Mesendoderm (in vitro differentiated cells): ENCODE measurements at regions not wholly inside any gene's neighbourhood (a gene's known extent, or its start where the extent isn't known, plus 50 kb on each side); places are given as distances from the start of the nearest gene placed in this dataset.

Source experiments
- DNase-seq: peaks from one replicate; pipeline ENCODE4 v3.0.0; 2013
- H2AK5ac ChIP-seq: 2 replicates; pipeline ENCODE4 v1.6.1; 2013; ENCODE audit warnings: low read length, inconsistent platforms
- H2BK120ac ChIP-seq: 2 replicates; pipeline ENCODE4 v1.6.1; 2013; ENCODE audit warnings: low read depth, mild to moderate bottlenecking, low read length, moderate library complexity, mixed read lengths
- H2BK15ac ChIP-seq: replicated peaks from 2 replicates; pipeline ENCODE4 v1.6.1; 2013; ENCODE audit warnings: low read depth, mild to moderate bottlenecking, moderate library complexity
- H2BK5ac ChIP-seq: 2 replicates; pipeline ENCODE4 v1.6.1; 2013; ENCODE audit warnings: low read length, inconsistent platforms
- H3K18ac ChIP-seq: 2 replicates; pipeline ENCODE4 v1.6.1; 2013; ENCODE audit warnings: mild to moderate bottlenecking, low read length, mixed read lengths
- H3K23ac ChIP-seq: one replicate; pipeline ENCODE4 v1.6.1; 2013; ENCODE audit warnings: low read length
- H3K27ac ChIP-seq: 2 replicates; pipeline ENCODE4 v1.5.1; 2013; ENCODE audit warnings: low read depth, mild to moderate bottlenecking, inconsistent platforms, low read length, moderate library complexity
- H3K27me3 ChIP-seq: 2 replicates; pipeline ENCODE4 v1.6.1; 2013; ENCODE audit warnings: low read length, control low read depth, mild to moderate bottlenecking, inconsistent platforms; ENCODE audit not compliant: insufficient read depth, poor library complexity
- H3K36me3 ChIP-seq: 2 replicates; pipeline ENCODE4 v1.6.1; 2013; ENCODE audit warnings: low read length, inconsistent platforms; ENCODE audit not compliant: control insufficient read depth, insufficient read depth
- H3K4ac ChIP-seq: one replicate; pipeline ENCODE4 v1.6.1; 2013; ENCODE audit warnings: low read depth, mild to moderate bottlenecking, low read length, moderate library complexity
- H3K4me1 ChIP-seq: 2 replicates; pipeline ENCODE4 v1.6.1; 2013; ENCODE audit warnings: low read depth, low read length, inconsistent platforms; ENCODE audit not compliant: control insufficient read depth
- H3K4me2 ChIP-seq: 2 replicates; pipeline ENCODE4 v1.6.1; 2013; ENCODE audit warnings: low read length
- H3K4me3 ChIP-seq: 2 replicates; pipeline ENCODE4 v1.5.1; 2013; ENCODE audit warnings: mild to moderate bottlenecking, low read length
- H3K56ac ChIP-seq: one replicate; pipeline ENCODE4 v1.6.1; 2013; ENCODE audit warnings: low read length
- H3K79me1 ChIP-seq: 2 replicates; pipeline ENCODE4 v1.6.1; 2013; ENCODE audit warnings: low read length, inconsistent platforms
- H3K79me2 ChIP-seq: 2 replicates; pipeline ENCODE4 v1.6.1; 2013; ENCODE audit warnings: mild to moderate bottlenecking, low read length; ENCODE audit not compliant: control insufficient read depth, insufficient read depth
- H3K9ac ChIP-seq: 2 replicates; pipeline ENCODE4 v1.6.1; 2013; ENCODE audit warnings: low read length, inconsistent platforms
- H4K5ac ChIP-seq: one replicate; pipeline ENCODE4 v1.6.1; 2013; ENCODE audit warnings: low read length
- H4K8ac ChIP-seq: one replicate; pipeline ENCODE4 v1.6.1; 2013; ENCODE audit warnings: low read depth, mild to moderate bottlenecking, control low read depth, low read length, moderate library complexity
- whole genome bisulfite sequencing: extraction: QIAGEN DNeasy Blood & Tissue Kit; methylation state at CpG from one replicate; pipeline ENCODE4 v1.1.7; 2013; ENCODE audit warnings: low lambda C conversion rate, missing lambda C conversion rate; ENCODE audit not compliant: insufficient coverage; ENCODE audit errors: extremely low coverage; 5-methylcytosine and 5-hydroxymethylcytosine counted together

DNA sequence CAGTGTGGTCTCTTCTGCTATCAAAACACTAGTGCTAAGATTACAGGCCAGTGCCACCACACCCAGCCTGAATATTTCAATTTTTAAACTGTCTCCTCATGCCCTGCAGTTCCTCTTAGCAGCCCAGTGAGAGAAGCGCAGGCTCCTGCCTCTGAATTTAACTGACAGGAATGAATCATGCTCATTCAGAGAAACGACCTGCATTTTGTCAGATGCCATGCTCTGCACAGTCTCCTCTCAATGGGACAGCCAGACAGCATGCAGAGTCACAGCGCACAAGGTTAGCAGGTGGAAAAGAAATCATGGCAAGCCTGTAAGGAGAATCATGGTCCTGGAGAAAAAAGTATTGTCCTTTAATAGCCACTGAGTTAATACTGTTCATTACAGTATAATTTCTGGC is 691.0 kb upstream of the SEL1L start:
- Histone ChIP-seq H3K79me2 (no peaks in the 10 kb centered on the region), H3K36me3 (no peaks in the 10 kb centered on the region), H3K4me3 (no peak overlapping the region), H3K4me2 (no peak overlapping the region), H2AK5ac (no peak overlapping the region), H3K4ac (no peak overlapping the region), H2BK15ac (no peak overlapping the region), H3K27ac (no peak overlapping the region), H4K5ac (no peak overlapping the region), H3K79me1 (no peaks in the 10 kb centered on the region), H4K8ac (no peak overlapping the region), H3K18ac (no peak overlapping the region), H2BK120ac (no peak overlapping the region), H2BK5ac (no peak overlapping the region), H3K23ac (no peak overlapping the region), H3K27me3 (no peaks in the 10 kb centered on the region), H3K56ac (no peak overlapping the region), H3K9ac (no peak overlapping the region), H3K4me1 (no peaks in the 10 kb centered on the region)
- no peak for DNase-seq
- whole genome bisulfite sequencing: no CpG with 5 or more reads among the region's 3 CpGs

DNA sequence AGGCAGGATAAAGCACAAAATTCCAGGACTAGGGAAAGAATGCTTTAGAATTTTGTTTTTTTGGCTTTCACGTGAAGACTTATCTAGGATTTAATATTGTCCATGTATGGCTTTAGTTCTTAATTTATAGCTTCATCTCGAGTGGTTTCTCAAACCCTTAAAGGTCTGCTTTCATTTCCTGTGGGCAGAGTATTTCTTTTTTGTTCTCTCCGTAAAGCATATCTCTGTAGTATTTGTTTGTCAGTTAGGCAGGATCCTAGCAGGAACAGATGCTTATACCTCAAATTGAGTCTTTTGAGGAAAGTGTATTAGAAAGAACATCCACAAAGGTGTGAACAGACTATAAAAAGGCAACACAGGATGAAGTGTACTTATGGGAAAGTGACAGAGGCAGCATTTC is 697.1 kb upstream of the SEL1L start:
- Histone ChIP-seq H4K5ac (no peak overlapping the region), H4K8ac (no peak overlapping the region), H2BK5ac (no peak overlapping the region), H2BK15ac (no peak overlapping the region), H2BK120ac (no peak overlapping the region), H3K27me3 (no peaks in the 10 kb centered on the region), H3K4me3 (no peak overlapping the region), H3K79me1 (no peaks in the 10 kb centered on the region), H3K36me3 (no peaks in the 10 kb centered on the region), H3K79me2 (no peaks in the 10 kb centered on the region), H3K4me1 (no peaks in the 10 kb centered on the region), H3K4ac (no peak overlapping the region), H3K56ac (no peak overlapping the region), H3K27ac (no peak overlapping the region), H3K4me2 (no peak overlapping the region), H2AK5ac (no peak overlapping the region), H3K9ac (no peak overlapping the region), H3K23ac (no peak overlapping the region), H3K18ac (no peak overlapping the region)
- DNase-seq: no peak
- WGBS: no CpG with 5 or more reads among the region's 3 CpGs

DNA sequence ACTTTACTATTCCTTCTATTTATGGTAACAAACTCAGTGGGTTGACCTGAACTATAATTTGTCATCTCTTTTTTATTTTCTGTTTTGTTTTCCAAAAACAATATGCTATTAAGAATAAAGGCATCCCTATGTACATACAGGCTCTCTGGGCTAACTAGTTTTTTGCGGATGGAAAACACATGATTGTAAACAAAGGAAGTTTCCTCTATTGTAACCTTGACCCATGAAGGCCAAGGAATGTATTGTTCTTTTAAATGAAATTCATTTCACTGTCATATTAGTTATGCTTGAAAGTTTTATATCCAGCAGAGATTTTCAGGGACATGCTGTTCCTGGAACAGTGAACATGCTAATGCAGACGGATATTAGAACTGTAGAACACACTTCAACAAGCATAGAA is 705.0 kb upstream of the SEL1L start:
- H3K9ac ChIP-seq: no peak overlapping the region
- H4K8ac ChIP-seq: no peak overlapping the region

DNA sequence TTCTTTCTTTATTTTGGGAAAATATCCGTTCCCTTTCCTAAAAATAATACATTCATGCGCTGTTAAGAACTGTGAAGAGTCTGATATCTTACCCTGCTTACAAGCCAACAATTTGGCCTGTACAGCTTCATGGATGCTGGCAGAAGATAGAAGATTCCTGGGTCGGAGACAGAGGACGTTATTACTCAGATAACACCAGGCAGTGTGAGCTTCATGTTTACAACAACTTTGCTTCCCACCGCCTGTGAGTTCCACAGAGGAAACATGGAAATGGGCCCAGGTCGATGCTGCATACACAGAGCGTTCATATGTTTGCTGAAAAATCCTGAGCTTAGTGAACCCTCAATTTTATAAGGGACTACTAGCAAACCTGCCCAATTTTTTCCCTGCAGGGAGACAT is 705.6 kb upstream of the SEL1L start:
- Histone ChIP-seq H3K9ac (no peak overlapping the region), H3K4ac (no peak overlapping the region), H3K36me3 (no peaks in the 10 kb centered on the region), H2AK5ac (no peak overlapping the region), H3K79me1 (no peaks in the 10 kb centered on the region), H2BK5ac (no peak overlapping the region), H3K79me2 (no peaks in the 10 kb centered on the region), H3K27ac (no peak overlapping the region), H4K5ac (no peak overlapping the region), H3K4me3 (no peak overlapping the region), H2BK120ac (no peak overlapping the region), H3K56ac (no peak overlapping the region), H3K23ac (no peak overlapping the region), H3K4me1 (no peaks in the 10 kb centered on the region), H3K27me3 (no peaks in the 10 kb centered on the region), H2BK15ac (no peak overlapping the region), H3K4me2 (no peak overlapping the region), H4K8ac (no peak overlapping the region), H3K18ac (no peak overlapping the region)
- WGBS: no CpG with 5 or more reads among the region's 7 CpGs
- DNase-seq: no peak

More for the DNA sequence above, 705.0 kb upstream of the SEL1L start:
- no peak overlapping the region for H3K56ac ChIP-seq
- H3K4me2 ChIP-seq: no peak overlapping the region
- no peak for DNase-seq
- no peak overlapping the region for H3K23ac ChIP-seq
- no peaks in the 10 kb centered on the region for H3K36me3 ChIP-seq
- H2AK5ac ChIP-seq: no peak overlapping the region
- no peak overlapping the region for H3K27ac ChIP-seq
- no peaks in the 10 kb centered on the region for H3K79me2 ChIP-seq
- no peak overlapping the region for H3K18ac ChIP-seq
- H2BK15ac ChIP-seq: no peak overlapping the region
- WGBS: no CpG with 5 or more reads among the region's 2 CpGs
- no peaks in the 10 kb centered on the region for H3K27me3 ChIP-seq
- no peak overlapping the region for H3K4ac ChIP-seq
- H3K79me1 ChIP-seq: no peaks in the 10 kb centered on the region
- H4K5ac ChIP-seq: no peak overlapping the region
- H2BK120ac ChIP-seq: no peak overlapping the region
- H2BK5ac ChIP-seq: no peak overlapping the region
- H3K4me3 ChIP-seq: no peak overlapping the region
- no peaks in the 10 kb centered on the region for H3K4me1 ChIP-seq

DNA sequence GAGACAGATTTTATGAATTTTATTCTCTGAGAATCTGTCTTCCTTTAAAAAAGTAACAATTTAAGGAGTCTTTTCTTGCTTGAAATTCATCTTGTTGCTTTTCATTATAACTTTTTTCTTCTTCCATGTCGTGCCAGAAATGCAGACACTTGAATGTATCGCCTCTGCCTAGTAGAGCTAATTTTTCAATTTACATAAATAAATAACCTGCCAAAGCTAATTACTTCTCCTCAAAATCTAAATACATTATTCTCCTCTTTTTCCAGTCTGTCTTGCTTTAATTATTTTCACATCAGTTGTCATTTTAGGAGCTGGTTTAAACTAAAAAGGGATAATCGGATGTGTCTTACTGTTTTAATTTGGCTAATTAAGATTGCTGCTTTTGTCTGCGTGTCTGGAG is 711.1 kb upstream of the SEL1L start:
- no peak overlapping the region for H3K4ac ChIP-seq
- H3K4me1 ChIP-seq: no peaks in the 10 kb centered on the region

DNA sequence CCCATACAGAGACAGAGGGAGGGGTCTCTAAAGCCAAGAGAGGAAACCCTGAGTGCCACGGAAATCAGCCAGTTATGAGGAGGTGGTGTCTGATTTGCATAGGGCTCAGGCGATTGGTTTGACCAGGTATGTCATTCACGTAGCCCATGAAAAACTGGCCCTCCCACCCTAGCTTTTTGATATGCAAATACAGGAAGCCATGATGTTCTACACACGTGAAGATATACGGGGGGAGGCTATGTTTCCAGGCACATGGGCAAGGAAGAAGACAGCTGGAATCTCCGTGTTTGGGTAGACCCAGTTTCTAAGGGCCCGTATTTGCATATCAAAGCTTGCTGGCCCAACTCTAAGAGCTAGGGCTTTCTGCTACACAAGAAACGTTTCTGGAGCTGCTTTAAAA is 717.8 kb upstream of the SEL1L start:
- H4K8ac ChIP-seq: no peak overlapping the region
- no peak overlapping the region for H2AK5ac ChIP-seq
- no peak overlapping the region for H3K4me3 ChIP-seq
- no peaks in the 10 kb centered on the region for H3K27me3 ChIP-seq
- no peaks in the 10 kb centered on the region for H3K79me1 ChIP-seq
- H3K79me2 ChIP-seq: no peaks in the 10 kb centered on the region
- H3K4me2 ChIP-seq: no peak overlapping the region
- H2BK15ac ChIP-seq: no peak overlapping the region
- H3K36me3 ChIP-seq: no peaks in the 10 kb centered on the region
- H4K5ac ChIP-seq: no peak overlapping the region
- H3K4me1 ChIP-seq: no peaks in the 10 kb centered on the region
- no CpG with 5 or more reads among the region's 8 CpGs for WGBS
- no peak overlapping the region for H3K56ac ChIP-seq
- H3K4ac ChIP-seq: no peak overlapping the region
- H2BK120ac ChIP-seq: no peak overlapping the region
- no peak overlapping the region for H3K9ac ChIP-seq
- H3K23ac ChIP-seq: no peak overlapping the region
- H3K18ac ChIP-seq: no peak overlapping the region
- no peak overlapping the region for H3K27ac ChIP-seq
- no peak overlapping the region for H2BK5ac ChIP-seq
- DNase-seq: no peak

More for the DNA sequence above, 711.1 kb upstream of the SEL1L start:
- no CpG with 5 or more reads among the region's 4 CpGs for WGBS
- H4K5ac ChIP-seq: no peak overlapping the region
- no peak for DNase-seq
- H2AK5ac ChIP-seq: no peak overlapping the region
- no peak overlapping the region for H3K18ac ChIP-seq
- no peak overlapping the region for H3K4me2 ChIP-seq
- no peak overlapping the region for H3K9ac ChIP-seq
- H3K4me3 ChIP-seq: no peak overlapping the region
- no peak overlapping the region for H4K8ac ChIP-seq
- no peak overlapping the region for H2BK15ac ChIP-seq
- no peaks in the 10 kb centered on the region for H3K36me3 ChIP-seq
- H3K27me3 ChIP-seq: no peaks in the 10 kb centered on the region
- H2BK120ac ChIP-seq: no peak overlapping the region
- no peak overlapping the region for H3K27ac ChIP-seq
- H3K56ac ChIP-seq: no peak overlapping the region
- H3K79me2 ChIP-seq: no peaks in the 10 kb centered on the region
- H2BK5ac ChIP-seq: no peak overlapping the region
- no peaks in the 10 kb centered on the region for H3K79me1 ChIP-seq
- H3K23ac ChIP-seq: no peak overlapping the region
